ENCODE measurements at regions not wholly inside any gene's neighbourhood (a gene's known extent, or its start where the extent isn't known, plus 50 kb on each side); places are given as distances from the start of the nearest gene placed in this dataset.

DNA sequence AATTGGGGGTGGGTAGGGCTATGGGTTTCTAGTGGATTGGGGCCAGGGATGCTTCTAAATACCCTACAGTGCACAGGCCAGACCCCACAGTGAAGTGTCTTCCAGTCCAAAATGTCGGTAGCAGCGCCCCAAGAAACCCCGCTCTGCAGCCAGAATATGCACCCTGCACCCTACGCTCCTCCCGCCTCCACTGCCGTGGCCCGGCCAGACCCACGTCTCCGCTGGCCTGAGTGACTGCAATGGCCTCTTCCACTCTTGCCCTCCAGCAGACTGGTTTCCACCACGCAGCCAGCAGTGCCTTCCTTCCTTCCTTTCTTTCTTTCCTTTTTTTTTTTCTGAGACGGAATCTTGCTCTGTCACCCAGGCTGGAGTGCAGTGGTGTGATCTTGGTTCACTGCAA lies 91.4 kb upstream of the TAF1B start:
- in situ Hi-C loops (cut with HindIII; ENCODE audit: low pct_unique_long_range_greater_than_20kb, low sequenced_read_pairs) = no loop called here
- DNase-seq (ENCODE audit: low read depth) = no peak

DNA sequence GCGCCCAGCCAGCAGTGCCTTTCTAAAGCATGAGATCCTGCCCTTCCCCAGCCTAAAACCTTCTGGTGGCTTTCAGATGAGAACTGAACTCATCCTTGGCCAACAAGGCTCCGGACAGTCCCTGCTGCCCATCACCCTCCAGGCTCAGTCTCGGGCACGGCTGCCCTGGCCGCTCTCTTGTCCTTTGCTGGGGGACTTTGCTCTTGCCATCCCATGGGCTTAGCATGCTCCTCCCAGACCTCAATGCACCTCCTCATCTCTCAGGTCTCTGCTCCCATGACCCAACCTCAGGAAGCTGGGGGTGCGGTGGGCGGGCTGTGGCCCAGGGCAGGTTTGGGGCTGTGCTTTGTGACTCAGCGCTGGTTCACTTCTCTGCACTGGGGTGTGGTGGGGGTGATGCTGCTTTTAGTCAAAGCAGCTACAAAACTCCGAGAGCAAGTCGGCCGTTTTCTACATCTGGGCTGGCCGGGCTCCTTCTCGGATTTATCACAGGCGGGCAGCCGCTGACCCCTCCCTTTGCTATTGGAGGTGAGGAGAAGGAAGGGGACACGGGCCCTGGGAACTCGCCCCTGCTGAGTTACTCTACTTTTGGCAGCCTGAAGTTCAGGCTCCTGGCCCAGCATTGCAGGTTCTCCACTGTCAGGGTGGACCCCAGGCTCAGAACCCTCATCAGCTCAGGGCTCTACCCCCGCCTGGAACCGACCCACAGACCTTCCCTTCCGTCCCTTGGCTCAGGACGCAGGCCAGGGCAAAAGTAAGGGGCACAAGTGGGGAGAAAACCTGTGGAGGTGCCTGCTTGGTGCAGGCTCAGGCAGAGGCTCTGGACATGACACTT lies 90.6 kb upstream of the TAF1B start:
- peak; percentile 58 for DNase-seq (ENCODE audit: low read depth)
- in situ Hi-C loops (cut with HindIII; ENCODE audit: low pct_unique_long_range_greater_than_20kb, low sequenced_read_pairs) = no loop called here

- DNase-seq (ENCODE audit: low read depth) = peak; percentile 87
- in situ Hi-C loops (cut with HindIII; ENCODE audit: low pct_unique_long_range_greater_than_20kb, low sequenced_read_pairs) = no loop called here
Measured at GRCh38 chr2:9753276-9753600, 90.0 kb upstream of the TAF1B start.

DNA sequence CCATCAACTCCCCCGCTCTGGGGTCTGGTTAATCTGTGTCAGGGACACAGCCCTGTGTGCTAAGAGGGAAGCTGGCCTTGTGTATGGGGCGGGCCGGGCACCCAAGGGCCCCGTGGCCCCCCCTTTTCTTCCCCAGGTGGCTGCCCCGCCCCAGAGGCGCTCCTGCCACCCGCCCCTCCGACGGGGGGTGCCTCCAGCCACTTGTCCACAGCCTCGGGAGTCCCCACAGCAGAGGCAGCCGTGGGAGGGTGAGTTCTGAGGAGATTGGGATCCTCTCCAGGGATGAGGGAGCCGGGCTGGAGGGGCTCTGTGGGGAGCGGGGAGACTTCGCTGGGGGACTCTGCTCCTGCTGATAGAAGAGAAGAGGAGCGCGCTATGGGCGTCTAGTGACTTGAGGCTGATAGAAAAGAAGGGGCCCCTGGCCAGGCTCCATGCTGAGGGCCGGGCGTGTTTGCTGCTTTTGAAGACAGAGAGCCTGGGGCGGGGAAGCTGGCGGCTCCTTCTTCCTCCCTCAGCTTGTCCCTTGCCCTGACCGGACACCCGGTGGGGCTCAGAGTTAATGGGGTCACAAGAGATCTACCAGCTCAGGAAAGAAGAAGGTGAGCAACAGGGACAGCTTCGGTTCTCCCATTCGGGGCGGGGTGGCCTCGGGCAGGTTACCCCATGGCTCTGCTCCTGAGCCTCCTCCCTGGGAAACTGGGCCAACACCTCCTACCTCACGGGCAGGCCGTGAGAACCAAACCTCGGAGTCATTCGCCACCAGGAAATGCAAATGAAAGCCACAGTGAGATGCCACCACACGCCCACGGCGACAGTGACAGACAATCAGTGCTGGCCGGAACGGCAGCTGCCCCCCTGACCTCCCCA lies 89.4 kb upstream of the TAF1B start:
- DNase-seq (ENCODE audit: low read depth) = no peak
- in situ Hi-C loops (cut with HindIII; ENCODE audit: low pct_unique_long_range_greater_than_20kb, low sequenced_read_pairs) = no loop called here

GRCh38 chr2:9754532-9754887 lies 88.8 kb upstream of the TAF1B start:
- in situ Hi-C loops (cut with HindIII; ENCODE audit: low pct_unique_long_range_greater_than_20kb, low sequenced_read_pairs) = no loop called here
- DNase-seq (ENCODE audit: low read depth) = no peak

- in situ Hi-C loops (cut with HindIII; ENCODE audit: low pct_unique_long_range_greater_than_20kb, low sequenced_read_pairs) = no loop called here
- no peak for DNase-seq (ENCODE audit: low read depth)
Measured at GRCh38 chr2:9755008-9755407, 88.3 kb upstream of the TAF1B start.

DNA sequence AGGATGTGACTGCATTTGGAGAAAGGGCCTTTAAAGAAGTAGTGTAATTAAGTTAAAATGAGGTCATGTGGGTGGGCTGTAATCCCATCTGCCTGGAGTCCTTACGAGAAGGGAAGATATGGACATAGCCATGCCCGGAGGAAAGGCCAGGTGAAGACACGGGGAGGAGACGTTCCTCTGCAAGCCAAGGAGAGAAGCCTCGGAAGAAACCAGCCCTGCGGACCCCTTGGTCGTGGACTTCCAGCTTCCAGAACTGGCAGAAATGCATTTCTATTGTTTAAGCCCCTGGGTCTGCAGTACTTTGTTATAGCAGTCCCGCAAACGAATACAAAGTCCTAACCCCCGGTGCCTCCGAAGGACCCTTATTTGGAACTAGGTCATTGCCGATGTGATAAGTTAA lies 87.6 kb upstream of the TAF1B start:
- no peak for DNase-seq (ENCODE audit: low read depth)
- in situ Hi-C loops (cut with HindIII; ENCODE audit: low pct_unique_long_range_greater_than_20kb, low sequenced_read_pairs) = no loop called here

DNA sequence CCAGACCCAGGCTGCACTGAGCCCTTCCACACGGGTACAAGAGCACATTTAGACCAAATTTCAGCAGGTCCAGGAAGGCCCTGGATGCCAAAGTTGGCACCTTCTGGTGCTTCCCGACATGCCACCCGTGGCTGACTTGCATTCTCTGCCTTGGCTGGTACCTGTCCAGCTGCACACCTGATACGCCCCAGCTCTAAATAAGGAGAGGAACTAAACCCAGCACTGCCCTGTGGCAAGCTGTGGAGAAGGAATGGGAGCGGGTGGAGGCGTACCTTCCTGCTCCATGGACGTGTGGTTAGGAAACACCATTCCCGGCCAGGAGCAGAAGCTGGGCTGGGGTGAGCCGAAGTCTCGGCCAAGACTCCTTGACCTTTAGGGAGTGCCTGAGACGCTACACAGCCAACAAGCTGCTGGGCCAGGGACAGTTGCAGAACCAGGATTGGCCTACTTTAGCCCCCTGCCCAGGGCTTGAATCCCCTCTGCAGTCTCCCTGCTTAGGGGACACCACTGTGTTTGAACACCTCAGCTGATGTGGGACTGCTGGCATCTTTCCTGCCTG lies 86.5 kb upstream of the TAF1B start:
- no peak for DNase-seq (ENCODE audit: low read depth)
- in situ Hi-C loops (cut with HindIII; ENCODE audit: low pct_unique_long_range_greater_than_20kb, low sequenced_read_pairs) = no loop called here

DNA sequence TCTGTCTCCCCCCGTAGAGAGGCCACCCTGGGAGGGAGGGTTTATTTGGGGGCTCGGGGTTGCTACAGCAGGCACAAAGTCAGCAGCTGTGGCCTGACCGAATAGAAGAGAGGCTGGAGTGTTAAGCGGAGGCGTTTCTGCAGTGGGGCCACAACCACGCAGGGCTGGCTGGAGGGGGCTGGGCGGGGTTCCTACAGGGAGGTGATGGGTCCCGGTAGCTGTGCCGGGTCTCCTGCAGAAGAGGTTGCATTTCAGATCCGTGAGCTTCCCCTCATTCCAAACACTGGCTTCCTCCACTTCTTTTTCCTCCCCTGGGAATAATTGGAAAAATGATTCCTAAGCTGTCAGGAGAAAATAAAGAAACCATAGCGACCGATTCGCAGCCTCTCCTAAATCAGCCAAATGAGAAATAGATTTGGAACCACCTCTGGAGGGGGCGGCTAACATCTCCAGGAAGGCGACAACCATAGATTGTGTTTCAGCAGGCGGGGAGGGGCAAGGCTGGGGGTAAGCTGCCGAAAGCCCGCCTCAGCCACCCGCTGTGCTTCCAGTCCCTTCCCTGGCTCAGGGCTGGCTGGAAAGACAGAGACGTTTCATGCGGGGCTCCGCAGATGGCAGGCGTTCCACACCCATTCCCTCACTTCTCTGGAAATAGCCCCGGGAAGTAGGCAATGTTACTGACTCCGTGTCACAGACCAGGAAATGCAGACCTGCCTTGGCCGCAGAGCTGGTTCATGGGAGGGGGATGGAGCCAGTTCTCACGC lies 85.6 kb upstream of the TAF1B start:
- DNase-seq (ENCODE audit: low read depth) = no peak
- in situ Hi-C loops (cut with HindIII; ENCODE audit: low pct_unique_long_range_greater_than_20kb, low sequenced_read_pairs) = no loop called here

- in situ Hi-C loops (cut with HindIII; ENCODE audit: low pct_unique_long_range_greater_than_20kb, low sequenced_read_pairs) = no loop called here
- DNase-seq (ENCODE audit: low read depth) = no peak
Measured at GRCh38 chr2:9758741-9759140, 84.5 kb upstream of the TAF1B start.

- in situ Hi-C loops (cut with HindIII; ENCODE audit: low pct_unique_long_range_greater_than_20kb, low sequenced_read_pairs) = no loop called here
- no peak for DNase-seq (ENCODE audit: low read depth)
Measured at GRCh38 chr2:9760069-9760901, 83.0 kb upstream of the TAF1B start.

DNA sequence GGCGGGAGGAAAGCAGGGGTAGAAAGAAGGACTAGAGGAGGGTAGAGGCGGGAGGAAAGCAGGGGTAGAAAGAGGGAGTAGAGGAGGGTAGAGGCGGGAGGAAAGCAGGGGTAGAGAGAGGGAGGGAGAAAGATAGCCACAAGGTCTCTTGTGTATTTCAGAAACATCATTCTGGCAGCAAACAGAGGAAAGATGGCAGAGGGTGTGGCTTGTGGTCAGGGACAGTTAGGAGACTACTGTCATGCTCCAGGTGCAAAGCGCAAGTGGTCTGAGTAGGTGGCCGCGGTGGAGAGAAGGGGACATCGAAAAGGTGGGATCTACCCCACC lies 82.4 kb upstream of the TAF1B start:
- in situ Hi-C loops (cut with HindIII; ENCODE audit: low pct_unique_long_range_greater_than_20kb, low sequenced_read_pairs) = no loop called here
- no peak for DNase-seq (ENCODE audit: low read depth)

- in situ Hi-C loops (cut with HindIII; ENCODE audit: low pct_unique_long_range_greater_than_20kb, low sequenced_read_pairs) = no loop called here
- DNase-seq (ENCODE audit: low read depth) = no peak
Measured at GRCh38 chr2:9761577-9761976, 81.7 kb upstream of the TAF1B start.

DNA sequence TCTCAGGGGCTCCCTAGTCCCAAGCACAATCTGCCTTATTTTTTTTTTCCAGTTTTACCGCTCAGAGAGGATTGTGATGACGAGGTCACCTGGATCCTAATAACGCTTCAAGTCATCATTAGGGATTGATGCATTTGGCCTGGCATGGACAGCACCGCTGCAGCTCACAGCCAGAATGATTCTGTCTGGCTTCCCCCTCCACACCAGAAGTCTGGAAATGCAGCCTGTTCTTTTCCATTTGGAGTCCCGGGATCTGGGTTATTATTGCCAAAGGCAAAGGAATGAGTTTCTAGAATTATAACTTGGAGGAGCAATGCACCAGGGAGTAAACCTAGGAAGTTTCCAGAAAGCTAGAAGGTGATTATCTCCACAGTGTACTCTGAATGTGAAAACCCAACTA lies 81.1 kb upstream of the TAF1B start:
- DNase-seq (ENCODE audit: low read depth) = no peak
- in situ Hi-C loops (cut with HindIII; ENCODE audit: low pct_unique_long_range_greater_than_20kb, low sequenced_read_pairs) = no loop called here

- DNase-seq (ENCODE audit: low read depth) = no peak
- in situ Hi-C loops (cut with HindIII; ENCODE audit: low pct_unique_long_range_greater_than_20kb, low sequenced_read_pairs) = no loop called here
Measured at GRCh38 chr2:9762941-9763340, 80.3 kb upstream of the TAF1B start.

GRCh38 chr2:9763356-9764152 lies 79.7 kb upstream of the TAF1B start:
- no peak for DNase-seq (ENCODE audit: low read depth)
- in situ Hi-C loops (cut with HindIII; ENCODE audit: low pct_unique_long_range_greater_than_20kb, low sequenced_read_pairs) = no loop called here

DNA sequence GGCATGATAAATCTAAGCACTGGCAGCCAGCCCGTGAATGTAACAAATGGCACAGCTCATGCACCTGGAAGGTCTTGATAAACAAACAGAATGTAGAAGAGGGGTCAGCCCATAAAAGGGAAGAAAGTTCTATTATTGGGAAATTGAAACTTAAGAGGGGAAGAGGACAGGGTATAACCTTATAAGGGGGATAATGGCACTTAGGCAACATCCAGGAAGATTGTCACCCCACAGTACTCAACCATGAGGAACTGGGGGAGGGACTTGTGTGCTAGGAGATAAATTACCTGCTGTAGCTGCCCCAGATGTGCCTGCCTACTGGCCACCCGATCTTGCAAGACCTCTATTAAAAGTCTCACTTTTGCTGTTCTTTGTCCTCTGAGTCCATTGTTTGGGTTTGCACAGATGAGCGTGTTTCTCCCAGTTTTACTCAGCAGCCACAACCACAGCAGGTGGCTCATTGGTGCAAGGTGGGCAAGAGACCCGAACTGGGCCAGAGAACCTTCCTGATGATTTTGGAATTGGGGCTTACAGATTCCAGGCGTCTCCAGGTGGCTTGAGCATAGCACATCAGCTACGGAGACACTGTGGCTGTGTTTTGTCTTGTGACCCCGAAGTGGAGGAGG lies 79.0 kb upstream of the TAF1B start:
- in situ Hi-C loops (cut with HindIII; ENCODE audit: low pct_unique_long_range_greater_than_20kb, low sequenced_read_pairs) = no loop called here
- no peak for DNase-seq (ENCODE audit: low read depth)
